ENCODE measurements at regions not wholly inside any gene's neighbourhood (a gene's known extent, or its start where the extent isn't known, plus 50 kb on each side); places are given as distances from the start of the nearest gene placed in this dataset.
A peak's percentile ranks its signal among the peaks of the same experiment; 100 is the strongest.

DNA sequence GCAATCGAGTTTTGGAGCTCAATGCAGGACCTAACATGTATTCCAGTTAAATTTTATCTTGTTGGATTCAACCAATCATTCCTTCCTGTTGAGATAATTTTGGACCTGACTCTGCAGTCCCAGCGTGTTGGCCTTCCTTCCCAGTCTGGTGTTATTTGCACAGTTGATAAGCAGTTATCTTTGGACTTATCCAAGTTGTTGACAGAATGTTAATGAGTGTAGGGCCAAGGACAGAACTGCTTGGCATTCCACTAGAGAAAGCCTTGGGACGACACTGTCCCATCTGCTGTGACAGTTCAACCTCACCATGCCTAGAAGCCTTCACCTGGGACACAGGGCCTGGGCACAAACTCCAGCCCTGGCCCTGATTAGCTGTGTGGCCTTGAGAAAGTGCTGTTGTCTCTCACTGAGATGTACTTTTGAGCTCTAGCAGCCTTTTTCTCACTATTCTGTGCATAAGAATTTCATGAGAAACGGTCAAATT, 104.1 kb upstream of the SLC25A33 start (continued):
- peak; percentile 99 for TF ChIP-seq FOXA3 (CRISPR knock-in tag; IDR thresholded peaks at IDR 0.05)
- TF ChIP-seq, protein P1, sequence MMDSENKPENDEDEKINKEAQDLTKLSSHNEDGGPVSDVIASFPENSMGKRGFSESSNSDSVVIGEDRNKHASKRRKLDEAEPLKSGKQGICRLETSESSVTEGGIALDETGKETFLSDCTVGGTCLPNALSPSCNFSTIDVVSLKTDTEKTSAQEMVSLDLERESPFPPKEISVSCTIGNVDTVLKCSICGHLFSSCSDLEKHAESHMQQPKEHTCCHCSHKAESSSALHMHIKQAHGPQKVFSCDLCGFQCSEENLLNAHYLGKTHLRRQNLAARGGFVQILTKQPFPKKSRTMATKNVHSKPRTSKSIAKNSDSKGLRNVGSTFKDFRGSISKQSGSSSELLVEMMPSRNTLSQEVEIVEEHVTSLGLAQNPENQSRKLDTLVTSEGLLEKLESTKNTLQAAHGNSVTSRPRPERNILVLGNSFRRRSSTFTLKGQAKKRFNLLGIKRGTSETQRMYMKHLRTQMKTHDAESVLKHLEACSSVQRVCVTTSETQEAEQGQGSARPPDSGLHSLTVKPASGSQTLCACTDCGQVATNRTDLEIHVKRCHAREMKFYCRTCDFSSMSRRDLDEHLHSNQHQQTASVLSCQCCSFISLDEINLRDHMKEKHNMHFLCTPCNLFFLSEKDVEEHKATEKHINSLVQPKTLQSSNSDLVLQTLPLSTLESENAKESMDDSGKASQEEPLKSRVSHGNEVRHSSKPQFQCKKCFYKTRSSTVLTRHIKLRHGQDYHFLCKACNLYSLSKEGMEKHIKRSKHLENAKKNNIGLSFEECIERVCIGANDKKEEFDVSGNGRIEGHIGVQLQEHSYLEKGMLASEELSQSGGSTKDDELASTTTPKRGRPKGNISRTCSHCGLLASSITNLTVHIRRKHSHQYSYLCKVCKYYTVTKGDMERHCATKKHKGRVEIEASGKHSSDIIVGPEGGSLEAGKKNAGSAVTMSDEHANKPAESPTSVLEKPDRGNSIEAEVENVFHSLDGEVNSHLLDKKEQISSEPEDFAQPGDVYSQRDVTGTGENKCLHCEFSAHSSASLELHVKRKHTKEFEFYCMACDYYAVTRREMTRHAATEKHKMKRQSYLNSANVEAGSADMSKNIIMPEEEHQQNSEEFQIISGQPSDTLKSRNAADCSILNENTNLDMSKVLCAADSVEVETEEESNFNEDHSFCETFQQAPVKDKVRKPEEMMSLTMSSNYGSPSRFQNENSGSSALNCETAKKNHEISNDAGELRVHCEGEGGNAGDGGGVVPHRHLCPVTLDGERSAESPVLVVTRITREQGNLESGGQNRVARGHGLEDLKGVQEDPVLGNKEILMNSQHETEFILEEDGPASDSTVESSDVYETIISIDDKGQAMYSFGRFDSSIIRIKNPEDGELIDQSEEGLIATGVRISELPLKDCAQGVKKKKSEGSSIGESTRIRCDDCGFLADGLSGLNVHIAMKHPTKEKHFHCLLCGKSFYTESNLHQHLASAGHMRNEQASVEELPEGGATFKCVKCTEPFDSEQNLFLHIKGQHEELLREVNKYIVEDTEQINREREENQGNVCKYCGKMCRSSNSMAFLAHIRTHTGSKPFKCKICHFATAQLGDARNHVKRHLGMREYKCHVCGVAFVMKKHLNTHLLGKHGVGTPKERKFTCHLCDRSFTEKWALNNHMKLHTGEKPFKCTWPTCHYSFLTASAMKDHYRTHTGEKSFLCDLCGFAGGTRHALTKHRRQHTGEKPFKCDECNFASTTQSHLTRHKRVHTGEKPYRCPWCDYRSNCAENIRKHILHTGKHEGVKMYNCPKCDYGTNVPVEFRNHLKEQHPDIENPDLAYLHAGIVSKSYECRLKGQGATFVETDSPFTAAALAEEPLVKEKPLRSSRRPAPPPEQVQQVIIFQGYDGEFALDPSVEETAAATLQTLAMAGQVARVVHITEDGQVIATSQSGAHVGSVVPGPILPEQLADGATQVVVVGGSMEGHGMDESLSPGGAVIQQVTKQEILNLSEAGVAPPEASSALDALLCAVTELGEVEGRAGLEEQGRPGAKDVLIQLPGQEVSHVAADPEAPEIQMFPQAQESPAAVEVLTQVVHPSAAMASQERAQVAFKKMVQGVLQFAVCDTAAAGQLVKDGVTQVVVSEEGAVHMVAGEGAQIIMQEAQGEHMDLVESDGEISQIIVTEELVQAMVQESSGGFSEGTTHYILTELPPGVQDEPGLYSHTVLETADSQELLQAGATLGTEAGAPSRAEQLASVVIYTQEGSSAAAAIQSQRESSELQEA (CRISPR knock-in tag; IDR thresholded peaks at IDR 0.05; ENCODE audit: not compliant biosample characterization) = no peak
- peak; percentile 60; the same call in 1 of the 2 replicates for TF ChIP-seq KDM4B (CRISPR knock-in tag; IDR thresholded peaks at IDR 0.05)
- peak; percentile 91 for TF ChIP-seq ZFP1 (CRISPR knock-in tag; IDR thresholded peaks at IDR 0.05)
- TF ChIP-seq, protein P2, sequence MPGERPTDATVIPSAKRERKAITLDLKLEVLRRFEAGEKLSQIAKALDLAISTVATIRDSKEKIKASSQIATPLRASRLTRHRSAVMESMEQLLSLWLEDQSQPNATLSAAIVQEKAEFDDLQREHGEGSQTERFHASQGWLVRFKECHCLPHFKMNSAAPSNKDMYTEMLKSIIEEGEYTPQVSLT (CRISPR knock-in tag; IDR thresholded peaks at IDR 0.05; ENCODE audit: borderline replicate concordance, low read depth) = no peak
- 0 out of 2 replicates have a peak, but pooled peaks have one; percentile 26 for TF ChIP-seq SIX4 (CRISPR knock-in tag; IDR thresholded peaks at IDR 0.05)
- no peak for TF ChIP-seq JARID2 (CRISPR knock-in tag; IDR thresholded peaks at IDR 0.05; ENCODE audit: insufficient replicate concordance)
- no peak; the same call in 1 of the 2 replicates for TF ChIP-seq ZSCAN31 (CRISPR knock-in tag; IDR thresholded peaks at IDR 0.05; ENCODE audit: low read depth)
- TF ChIP-seq, protein P3, sequence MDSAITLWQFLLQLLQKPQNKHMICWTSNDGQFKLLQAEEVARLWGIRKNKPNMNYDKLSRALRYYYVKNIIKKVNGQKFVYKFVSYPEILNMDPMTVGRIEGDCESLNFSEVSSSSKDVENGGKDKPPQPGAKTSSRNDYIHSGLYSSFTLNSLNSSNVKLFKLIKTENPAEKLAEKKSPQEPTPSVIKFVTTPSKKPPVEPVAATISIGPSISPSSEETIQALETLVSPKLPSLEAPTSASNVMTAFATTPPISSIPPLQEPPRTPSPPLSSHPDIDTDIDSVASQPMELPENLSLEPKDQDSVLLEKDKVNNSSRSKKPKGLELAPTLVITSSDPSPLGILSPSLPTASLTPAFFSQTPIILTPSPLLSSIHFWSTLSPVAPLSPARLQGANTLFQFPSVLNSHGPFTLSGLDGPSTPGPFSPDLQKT (CRISPR knock-in tag; IDR thresholded peaks at IDR 0.05; ENCODE audit: borderline replicate concordance) = no peak
- peak; percentile 49; the same call in 1 of the 2 replicates for TF ChIP-seq ZNF777 (CRISPR knock-in tag; IDR thresholded peaks at IDR 0.05)
- TF ChIP-seq ZNF543 (CRISPR knock-in tag; IDR thresholded peaks at IDR 0.05) = no peak
- TF ChIP-seq, protein P4, sequence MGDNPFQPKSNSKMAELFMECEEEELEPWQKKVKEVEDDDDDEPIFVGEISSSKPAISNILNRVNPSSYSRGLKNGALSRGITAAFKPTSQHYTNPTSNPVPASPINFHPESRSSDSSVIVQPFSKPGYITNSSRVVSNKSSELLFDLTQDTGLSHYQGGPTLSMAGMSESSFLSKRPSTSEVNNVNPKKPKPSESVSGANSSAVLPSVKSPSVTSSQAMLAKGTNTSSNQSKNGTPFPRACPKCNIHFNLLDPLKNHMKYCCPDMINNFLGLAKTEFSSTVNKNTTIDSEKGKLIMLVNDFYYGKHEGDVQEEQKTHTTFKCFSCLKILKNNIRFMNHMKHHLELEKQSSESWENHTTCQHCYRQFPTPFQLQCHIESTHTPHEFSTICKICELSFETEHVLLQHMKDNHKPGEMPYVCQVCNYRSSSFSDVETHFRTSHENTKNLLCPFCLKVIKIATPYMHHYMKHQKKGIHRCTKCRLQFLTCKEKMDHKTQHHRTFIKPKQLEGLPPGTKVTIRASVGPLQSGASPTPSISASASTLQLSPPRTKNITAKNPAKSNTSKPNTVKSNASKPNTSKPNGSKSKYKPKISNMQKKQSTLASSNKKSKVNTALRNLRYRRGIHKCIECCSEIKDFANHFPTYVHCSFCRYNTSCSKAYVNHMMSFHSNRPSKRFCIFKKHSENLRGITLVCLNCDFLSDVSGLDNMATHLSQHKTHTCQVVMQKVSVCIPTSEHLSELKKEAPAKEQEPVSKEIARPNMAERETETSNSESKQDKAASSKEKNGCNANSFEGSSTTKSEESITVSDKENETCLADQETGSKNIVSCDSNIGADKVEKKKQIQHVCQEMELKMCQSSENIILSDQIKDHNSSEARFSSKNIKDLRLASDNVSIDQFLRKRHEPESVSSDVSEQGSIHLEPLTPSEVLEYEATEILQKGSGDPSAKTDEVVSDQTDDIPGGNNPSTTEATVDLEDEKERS (CRISPR knock-in tag; IDR thresholded peaks at IDR 0.05) = 0 out of 2 replicates have a peak, but pooled peaks have one; percentile 19
- no peak for TF ChIP-seq AGO2 (optimal IDR thresholded peaks at IDR 0.05; ENCODE audit: low read depth, low read length)
- TF ChIP-seq MLLT10 (CRISPR knock-in tag; IDR thresholded peaks at IDR 0.05) = no peak
- TF ChIP-seq SP4 (CRISPR knock-in tag; IDR thresholded peaks at IDR 0.05) = no peak
- TF ChIP-seq HNRNPH1 (optimal IDR thresholded peaks at IDR 0.05; ENCODE audit: low read depth, low read length) = no peak
- TF ChIP-seq ZFP62 (CRISPR knock-in tag; IDR thresholded peaks at IDR 0.05) = no peak
